HG03135 (cell line): ENCODE measurements at regions not wholly inside any gene's neighbourhood (a gene's known extent, or its start where the extent isn't known, plus 50 kb on each side); places are given as distances from the start of the nearest gene placed in this dataset.
"Not testable (repeated sequence)": the region's sequence is repeated elsewhere in the genome, so short reads cannot be mapped to it uniquely, and the experiment has no call there.

Experiments used
- ATAC-seq: cut with Tn5 transposase; IDR thresholded peaks from one replicate; pipeline ENCODE4 v1.9.1; 2021; ENCODE audit warnings: mild to moderate bottlenecking, moderate library complexity; ENCODE audit not compliant: unreplicated experiment

GRCh38 chr13:24563087-24563486 is 50.5 kb upstream of the PARP4 start:
- no peak for ATAC-seq

- not testable (repeated sequence) for ATAC-seq
Observed at GRCh38 chr13:24563971-24564370, 51.4 kb upstream of the PARP4 start.

- peak; percentile 69 for ATAC-seq
Observed at GRCh38 chr13:24564881-24565280, 52.3 kb upstream of the PARP4 start.

- not testable (repeated sequence) for ATAC-seq
Observed at GRCh38 chr13:24567593-24567992, 55.0 kb upstream of the PARP4 start.

GRCh38 chr13:24574847-24575246 is 62.3 kb upstream of the PARP4 start:
- no peak for ATAC-seq

GRCh38 chr13:24580315-24580714 is 67.7 kb upstream of the PARP4 start:
- not testable (repeated sequence) for ATAC-seq

GRCh38 chr13:24581578-24581977 is 69.0 kb upstream of the PARP4 start:
- ATAC-seq = not testable (repeated sequence)

- not testable (repeated sequence) for ATAC-seq
Observed at GRCh38 chr13:24591697-24592096, 79.1 kb upstream of the PARP4 start.

- ATAC-seq = not testable (repeated sequence)
Observed at GRCh38 chr13:24597906-24598670, 82.1 kb upstream of the ATP12A start.

- ATAC-seq = not testable (repeated sequence)
Observed at GRCh38 chr13:24599019-24599791, 81.0 kb upstream of the ATP12A start.

- ATAC-seq = no peak
Observed at GRCh38 chr13:24605923-24606372, 74.3 kb upstream of the ATP12A start.

- ATAC-seq = no peak
Observed at GRCh38 chr13:24606486-24607170, 73.6 kb upstream of the ATP12A start.

- ATAC-seq = no peak
Observed at GRCh38 chr13:24610956-24611355, 69.3 kb upstream of the ATP12A start.

- ATAC-seq = no peak
Observed at GRCh38 chr13:24612726-24613125, 67.5 kb upstream of the ATP12A start.

GRCh38 chr13:24613128-24613527 is 67.1 kb upstream of the ATP12A start:
- ATAC-seq = no peak

- ATAC-seq = no peak
Observed at GRCh38 chr13:24613755-24614154, 66.5 kb upstream of the ATP12A start.

GRCh38 chr13:24614306-24615080 is 65.7 kb upstream of the ATP12A start:
- no peak for ATAC-seq

GRCh38 chr13:24615114-24615513 is 65.1 kb upstream of the ATP12A start:
- ATAC-seq = no peak

GRCh38 chr13:24615911-24616472 is 64.2 kb upstream of the ATP12A start:
- ATAC-seq = no peak

- no peak for ATAC-seq
Observed at GRCh38 chr13:24616514-24616913, 63.7 kb upstream of the ATP12A start.
